Dendritic cell treated with granulocyte-macrophage colony-stimulating factor and Interleukin-4, amounts not matched to agents 40 ng/mL and 50 ng/mL, for 4 days (primary cell): ENCODE measurements at regions not wholly inside any gene's neighbourhood (a gene's known extent, or its start where the extent isn't known, plus 50 kb on each side); places are given as distances from the start of the nearest gene placed in this dataset.
"Not testable (repeated sequence)": the region's sequence is repeated elsewhere in the genome, so short reads cannot be mapped to it uniquely, and the experiment has no call there.

ENCODE experiments used
- H3K27ac Mint-ChIP-seq: one replicate; pipeline ENCODE4 v1.8.0; 2022; ENCODE audit warnings: mild to moderate bottlenecking, mixed read lengths
- H3K27me3 Mint-ChIP-seq: one replicate; pipeline ENCODE4 v1.8.0; 2022; ENCODE audit warnings: mild to moderate bottlenecking, mixed read lengths
- H3K36me3 Mint-ChIP-seq: one replicate; pipeline ENCODE4 v1.8.0; 2022; ENCODE audit warnings: low read depth, mixed read lengths
- H3K4me1 Mint-ChIP-seq: one replicate; pipeline ENCODE4 v1.8.0; 2022; ENCODE audit warnings: low read depth, mixed read lengths
- H3K4me3 Mint-ChIP-seq: one replicate; pipeline ENCODE4 v1.8.0; 2022; ENCODE audit warnings: mild to moderate bottlenecking, moderate library complexity, mixed read lengths
- H3K9me3 Mint-ChIP-seq: one replicate; pipeline ENCODE4 v1.8.0; 2022; ENCODE audit warnings: mixed read lengths
- intact Hi-C: fragments of 100-400 bp; cut with micrococcal nuclease; formaldehyde crosslinking; loops from one replicate; pipeline ENCODE4 v1.15.0; 2022

DNA sequence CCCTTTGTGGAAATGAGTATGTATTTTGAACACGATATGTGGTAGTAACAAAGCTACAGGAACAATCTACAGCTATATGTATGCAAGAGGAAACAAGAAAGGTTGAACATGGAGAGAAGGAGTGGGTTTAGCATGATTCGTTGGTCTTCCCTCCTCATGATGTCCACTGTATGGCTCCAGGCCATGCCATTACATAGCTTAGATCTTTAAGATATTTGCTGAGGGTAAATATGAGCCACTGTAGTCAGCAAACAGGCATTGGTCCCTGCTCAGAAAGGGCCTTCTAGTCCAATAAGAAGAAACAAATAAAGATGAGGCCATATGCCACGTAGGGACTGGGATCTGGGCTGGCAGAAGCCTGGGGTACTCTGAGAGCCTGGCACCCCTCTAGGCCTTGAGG lies 543.2 kb upstream of the SGCD start:
- intact Hi-C loops = no loop called here
- Mint-ChIP-seq H3K9me3 (peaks cover 18% of the 10 kb centered on the region), H3K36me3 (no peaks in the 10 kb centered on the region), H3K27ac (no peak overlapping the region), H3K4me3 (no peak overlapping the region), H3K27me3 (no peaks in the 10 kb centered on the region), H3K4me1 (no peaks in the 10 kb centered on the region)

DNA sequence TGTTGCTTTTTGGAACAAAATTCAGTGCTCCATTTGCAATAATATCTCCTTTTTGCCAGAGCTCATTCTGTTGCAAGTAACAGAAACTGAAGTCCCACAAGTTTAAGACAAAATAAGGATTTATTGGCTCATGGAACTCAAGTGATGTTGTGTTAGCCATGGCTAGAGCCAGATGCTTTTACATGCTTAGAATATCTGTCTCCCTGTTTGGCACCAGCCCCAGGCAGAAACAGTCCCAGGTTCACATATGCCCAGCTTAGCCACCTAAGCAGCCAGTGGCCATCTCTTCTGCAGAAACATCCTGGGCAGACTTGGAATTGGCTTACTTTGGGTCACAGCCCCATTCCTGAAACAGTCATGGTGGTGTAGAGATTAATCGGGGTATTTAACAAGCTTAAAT lies 540.9 kb upstream of the SGCD start:
- H3K36me3 Mint-ChIP-seq = no peaks in the 10 kb centered on the region
- peaks cover 16% of the 10 kb centered on the region for H3K9me3 Mint-ChIP-seq
- no peak overlapping the region for H3K4me3 Mint-ChIP-seq
- intact Hi-C loops = no loop called here
- no peaks in the 10 kb centered on the region for H3K27me3 Mint-ChIP-seq
- no peak overlapping the region for H3K27ac Mint-ChIP-seq
- H3K4me1 Mint-ChIP-seq = no peaks in the 10 kb centered on the region

DNA sequence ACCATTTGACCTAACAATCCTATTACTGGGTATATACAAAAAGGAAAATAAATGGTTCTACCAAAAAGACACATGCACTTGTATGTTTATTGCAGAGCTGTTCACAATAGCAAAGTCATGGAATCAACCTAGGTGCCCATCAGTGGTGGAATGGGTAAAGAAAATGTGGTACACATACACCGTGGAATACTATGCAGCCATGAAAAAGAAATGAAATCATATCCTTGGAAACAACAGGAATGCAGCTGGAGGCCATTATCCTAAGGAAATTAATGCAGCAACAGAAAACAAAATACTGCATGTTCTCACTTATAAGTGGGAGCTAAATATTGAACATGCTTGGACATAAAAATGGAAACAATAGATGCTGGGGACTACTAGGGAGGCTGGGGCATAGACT lies 534.1 kb upstream of the SGCD start:
- Mint-ChIP-seq H3K36me3 (no peaks in the 10 kb centered on the region), H3K27me3 (no peaks in the 10 kb centered on the region), H3K9me3 (peaks cover 41% of the 10 kb centered on the region), H3K4me1 (no peaks in the 10 kb centered on the region), H3K27ac (no peak overlapping the region), H3K4me3 (no peak overlapping the region)
- intact Hi-C loops = no loop called here

DNA sequence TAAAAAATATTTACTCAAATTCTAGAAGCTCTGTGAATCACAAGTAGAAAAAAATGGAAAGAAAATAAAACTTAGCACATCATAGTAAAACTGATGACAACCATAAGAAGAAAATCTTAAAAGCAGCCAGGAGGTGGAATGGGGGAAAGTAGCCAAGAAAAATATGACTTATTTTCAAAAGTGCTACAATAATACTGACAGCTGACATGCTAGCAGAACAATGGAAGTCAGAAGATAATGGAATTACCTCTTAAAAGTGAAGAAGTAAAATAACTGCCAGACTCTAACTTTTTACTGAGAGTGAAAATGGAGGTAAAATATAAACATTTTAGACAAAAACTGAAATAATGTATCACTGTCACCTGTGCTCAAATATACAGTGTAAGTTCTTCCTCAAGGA lies 532.2 kb upstream of the SGCD start:
- Mint-ChIP-seq H3K36me3 (no peaks in the 10 kb centered on the region), H3K27me3 (no peaks in the 10 kb centered on the region), H3K27ac (no peak overlapping the region), H3K4me1 (no peaks in the 10 kb centered on the region), H3K4me3 (no peak overlapping the region), H3K9me3 (peaks cover 44% of the 10 kb centered on the region)
- intact Hi-C loops = no loop called here

DNA sequence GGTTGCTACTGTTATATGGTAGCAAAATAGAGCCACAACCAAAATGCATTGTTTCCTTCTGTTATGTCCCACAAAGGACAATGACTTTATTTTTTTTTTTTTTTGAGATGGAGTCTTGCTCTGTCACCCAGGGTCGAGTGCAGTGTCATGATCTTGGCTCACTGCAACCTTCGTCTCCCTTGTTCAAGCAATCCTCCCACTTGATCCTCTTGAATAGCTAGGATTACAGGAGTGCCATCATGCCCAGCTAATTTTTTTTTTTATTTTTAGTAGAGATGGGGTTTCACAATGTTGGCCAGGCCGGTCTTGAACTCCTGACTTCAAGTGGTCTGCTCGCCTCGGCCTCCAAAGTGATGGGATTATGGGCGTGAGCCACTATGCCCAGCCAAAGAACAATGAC lies 527.7 kb upstream of the SGCD start:
- Mint-ChIP-seq H3K4me3 (no peak overlapping the region), H3K27me3 (no peaks in the 10 kb centered on the region), H3K27ac (no peak overlapping the region), H3K4me1 (no peaks in the 10 kb centered on the region), H3K36me3 (no peaks in the 10 kb centered on the region), H3K9me3 (peaks cover 33% of the 10 kb centered on the region)
- intact Hi-C loops = no loop called here

DNA sequence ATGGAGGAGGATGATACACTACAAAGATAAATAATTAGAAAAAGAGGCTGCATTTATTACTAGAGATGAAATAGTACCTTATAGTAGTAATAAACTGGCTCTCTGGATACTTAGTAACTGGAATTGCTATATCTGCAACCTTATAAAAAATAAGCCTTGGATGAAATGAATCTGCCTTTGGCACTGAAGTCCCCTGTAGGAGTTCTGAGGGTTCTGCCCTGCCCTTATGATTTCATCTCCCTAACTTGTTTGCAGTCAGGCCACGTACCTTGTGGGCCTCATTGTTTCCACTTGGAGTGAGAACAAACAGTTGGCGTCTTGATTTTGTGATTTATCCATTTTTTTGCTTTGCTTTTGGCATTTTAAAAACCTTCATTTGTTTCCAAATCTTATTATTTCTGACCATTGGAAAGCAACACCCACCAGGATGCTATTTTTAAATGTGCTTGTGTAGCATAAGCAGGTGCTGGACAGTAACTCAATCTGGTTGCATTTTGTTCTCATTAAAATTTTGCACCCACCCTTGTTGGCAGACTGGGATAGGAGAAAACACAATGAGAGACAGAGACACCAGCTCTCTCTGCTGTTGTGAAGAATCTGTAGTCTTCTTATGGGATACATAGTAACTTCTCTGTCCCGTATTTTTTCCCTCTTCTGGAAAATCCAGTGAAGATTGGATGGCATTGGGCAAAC lies 518.9 kb upstream of the SGCD start:
- intact Hi-C loops = no loop called here
- H3K36me3 Mint-ChIP-seq = no peaks in the 10 kb centered on the region
- peaks cover 5% of the 10 kb centered on the region for H3K9me3 Mint-ChIP-seq
- no peaks in the 10 kb centered on the region for H3K27me3 Mint-ChIP-seq
- no peaks in the 10 kb centered on the region for H3K4me1 Mint-ChIP-seq
- H3K27ac Mint-ChIP-seq = no peak overlapping the region
- H3K4me3 Mint-ChIP-seq = no peak overlapping the region

DNA sequence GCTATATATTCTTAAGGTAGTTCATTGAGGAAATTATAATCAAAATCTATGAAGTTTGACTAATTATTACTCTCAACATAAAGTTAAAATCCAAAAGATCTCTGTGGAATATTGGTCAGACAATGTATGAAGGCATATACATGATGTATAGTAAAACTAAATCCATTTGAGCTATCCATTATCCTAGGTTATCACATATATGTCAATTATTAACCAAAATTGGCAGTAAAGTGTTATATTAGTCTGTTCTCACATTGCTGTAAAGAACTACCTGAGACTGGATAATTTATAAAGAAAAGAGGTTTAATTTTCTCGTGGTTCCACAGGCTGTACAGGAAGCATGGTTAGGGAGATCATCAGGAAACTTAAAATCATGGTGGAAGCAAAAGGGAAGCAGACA lies 511.7 kb upstream of the SGCD start:
- H3K4me3 Mint-ChIP-seq = no peak overlapping the region
- H3K27ac Mint-ChIP-seq = no peak overlapping the region
- no peaks in the 10 kb centered on the region for H3K27me3 Mint-ChIP-seq
- intact Hi-C loops = no loop called here
- no peaks in the 10 kb centered on the region for H3K4me1 Mint-ChIP-seq
- H3K36me3 Mint-ChIP-seq = no peaks in the 10 kb centered on the region
- no peaks in the 10 kb centered on the region for H3K9me3 Mint-ChIP-seq

DNA sequence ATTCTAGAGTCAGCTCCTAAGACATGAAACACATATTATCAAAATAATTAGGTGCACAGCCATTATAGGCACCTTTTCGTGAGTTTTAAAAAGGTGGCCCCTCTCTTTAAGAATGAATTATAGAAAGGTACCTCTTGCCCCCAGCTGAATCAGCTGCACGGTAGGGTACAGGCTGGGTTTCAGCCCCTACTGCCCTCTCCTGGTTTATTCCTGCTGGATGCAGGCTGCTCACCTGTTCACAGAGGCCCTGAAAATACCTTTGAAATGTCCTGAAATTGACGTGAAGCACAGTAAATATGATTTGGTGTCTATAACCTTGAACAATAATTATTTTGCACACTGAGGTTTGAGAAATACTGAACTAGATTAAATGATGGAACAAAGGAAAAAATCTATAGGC lies 504.8 kb upstream of the SGCD start:
- Mint-ChIP-seq H3K36me3 (no peaks in the 10 kb centered on the region), H3K27me3 (no peaks in the 10 kb centered on the region), H3K4me1 (no peaks in the 10 kb centered on the region), H3K4me3 (no peak overlapping the region), H3K9me3 (no peaks in the 10 kb centered on the region), H3K27ac (no peak overlapping the region)
- intact Hi-C loops = no loop called here

DNA sequence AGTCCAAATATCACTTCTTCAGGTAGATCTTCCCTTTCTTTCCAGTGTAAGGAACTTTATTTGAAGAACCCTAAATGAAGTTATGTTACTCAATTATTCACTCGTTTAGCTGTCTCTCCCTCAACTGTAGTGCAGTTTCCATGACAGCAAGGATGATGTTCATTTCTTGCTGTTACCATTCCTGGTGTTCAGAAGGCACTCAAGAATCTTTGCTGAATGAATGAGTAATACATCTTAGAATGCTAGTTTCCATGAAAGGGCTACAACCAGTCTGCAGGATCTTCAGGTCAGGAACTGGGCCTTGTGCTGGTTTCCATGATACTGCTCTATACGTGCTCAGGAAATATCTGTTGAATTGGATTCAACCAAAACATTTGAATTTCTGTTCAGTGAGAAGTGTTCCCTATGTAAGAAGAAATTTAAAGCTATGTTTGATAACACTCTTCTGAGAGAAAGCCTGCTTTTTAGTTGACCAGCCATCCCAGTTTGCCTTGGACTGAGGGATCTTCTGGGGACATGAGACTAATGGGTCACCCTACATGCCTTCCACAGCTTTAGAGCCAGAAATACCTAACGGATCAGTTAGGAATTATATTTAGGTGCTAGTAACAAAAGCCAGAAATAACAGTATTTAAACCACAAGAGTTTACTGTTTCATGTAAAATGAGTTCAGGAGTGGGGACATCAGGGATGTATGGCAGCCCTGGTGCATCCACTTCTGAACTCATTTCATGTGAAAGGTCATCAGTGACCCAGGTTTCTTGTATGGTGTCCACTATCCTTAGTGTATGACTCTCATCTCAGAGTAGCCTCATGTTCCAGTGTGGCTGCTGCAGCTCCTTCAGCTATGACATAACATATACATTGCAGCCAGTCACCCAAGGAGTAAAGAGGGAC lies 500.1 kb upstream of the SGCD start:
- Mint-ChIP-seq H3K27ac (no peak overlapping the region), H3K9me3 (no peaks in the 10 kb centered on the region), H3K4me1 (no peaks in the 10 kb centered on the region), H3K36me3 (no peaks in the 10 kb centered on the region), H3K27me3 (no peaks in the 10 kb centered on the region), H3K4me3 (no peak overlapping the region)
- intact Hi-C loops = no loop called here

DNA sequence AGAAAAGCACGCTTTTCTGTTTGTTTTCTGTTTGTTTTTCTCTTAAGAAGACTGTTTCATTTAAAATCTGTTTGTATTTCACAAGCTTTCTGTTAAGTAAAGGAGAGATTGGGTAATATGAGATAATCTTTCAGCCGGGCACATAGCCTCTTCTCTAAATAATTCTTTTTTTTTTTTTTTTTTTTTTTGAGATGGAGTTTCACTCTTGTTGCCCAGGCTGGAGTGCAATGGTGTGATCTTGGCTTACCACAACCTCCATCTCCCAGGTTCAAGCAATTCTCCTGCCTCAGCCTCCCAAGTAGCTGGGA lies 499.5 kb upstream of the SGCD start:
- H3K4me1 Mint-ChIP-seq, H3K9me3 Mint-ChIP-seq, H3K4me3 Mint-ChIP-seq, H3K36me3 Mint-ChIP-seq, intact Hi-C loops, H3K27ac Mint-ChIP-seq, H3K27me3 Mint-ChIP-seq: not testable (repeated sequence)

DNA sequence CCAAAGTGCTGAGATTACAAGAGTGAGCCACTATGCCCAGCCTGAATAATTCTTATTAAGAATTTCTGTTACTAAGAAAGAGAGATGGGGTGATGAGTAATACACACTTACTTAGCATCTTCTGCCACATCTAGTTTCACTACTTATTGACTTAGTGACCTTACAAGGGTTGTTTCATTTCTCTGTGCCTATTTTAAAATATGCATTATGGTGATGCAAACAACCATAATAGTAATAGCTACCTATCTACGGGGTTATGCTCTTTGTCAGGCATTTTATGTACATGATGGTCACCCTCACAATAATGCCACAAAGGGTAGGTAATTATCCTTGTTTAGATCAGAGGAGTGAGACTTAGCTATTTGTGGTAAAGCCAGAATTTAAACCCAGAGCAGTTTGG lies 499.0 kb upstream of the SGCD start:
- H3K36me3 Mint-ChIP-seq = no peaks in the 10 kb centered on the region
- H3K4me3 Mint-ChIP-seq = no peak overlapping the region
- H3K9me3 Mint-ChIP-seq = no peaks in the 10 kb centered on the region
- H3K27ac Mint-ChIP-seq = no peak overlapping the region
- H3K4me1 Mint-ChIP-seq = no peaks in the 10 kb centered on the region
- intact Hi-C loops = no loop called here
- H3K27me3 Mint-ChIP-seq = no peaks in the 10 kb centered on the region

DNA sequence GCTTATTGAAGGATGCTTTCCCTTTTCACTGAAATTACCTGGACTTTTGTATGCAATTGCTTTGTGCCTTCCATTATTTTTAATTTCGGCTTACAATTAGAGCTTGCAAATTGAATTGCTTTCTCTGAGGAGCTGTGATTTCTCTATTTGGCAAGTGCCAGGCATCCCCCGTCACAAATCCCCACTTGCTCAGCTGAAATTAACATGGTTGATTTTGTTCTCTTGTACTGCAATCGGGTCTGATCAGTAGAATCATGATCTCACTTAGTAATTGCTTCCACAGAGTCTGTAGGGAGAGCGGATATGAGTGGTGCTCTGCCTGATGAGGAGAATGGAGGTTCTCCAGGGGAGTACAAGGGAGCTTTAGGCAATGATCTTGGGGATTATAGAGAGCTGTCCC lies 495.5 kb upstream of the SGCD start:
- no peaks in the 10 kb centered on the region for H3K4me1 Mint-ChIP-seq
- H3K27ac Mint-ChIP-seq = no peak overlapping the region
- no peaks in the 10 kb centered on the region for H3K36me3 Mint-ChIP-seq
- no peaks in the 10 kb centered on the region for H3K27me3 Mint-ChIP-seq
- no peak overlapping the region for H3K4me3 Mint-ChIP-seq
- H3K9me3 Mint-ChIP-seq = no peaks in the 10 kb centered on the region
- intact Hi-C loops = no loop called here

DNA sequence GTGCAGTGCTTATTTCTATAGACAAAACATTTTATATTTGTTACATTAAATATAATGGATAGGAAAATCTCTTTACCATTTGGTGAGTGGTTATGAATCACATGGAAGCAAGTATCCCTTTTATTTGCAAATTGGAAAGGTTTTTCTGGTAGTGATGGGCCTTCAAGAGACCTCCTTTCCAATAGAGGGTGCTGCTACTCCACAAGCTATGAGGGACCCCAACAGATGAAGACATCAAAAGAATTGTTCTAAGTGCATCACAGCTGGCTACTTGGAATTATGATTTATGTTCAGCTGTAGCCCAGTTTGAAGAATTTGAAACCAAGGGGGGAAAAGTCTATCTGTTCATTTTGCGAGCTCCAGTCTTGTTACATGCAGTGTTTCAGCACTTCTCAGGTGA lies 493.7 kb upstream of the SGCD start:
- no peaks in the 10 kb centered on the region for H3K4me1 Mint-ChIP-seq
- intact Hi-C loops = no loop called here
- no peaks in the 10 kb centered on the region for H3K27me3 Mint-ChIP-seq
- no peak overlapping the region for H3K4me3 Mint-ChIP-seq
- no peaks in the 10 kb centered on the region for H3K9me3 Mint-ChIP-seq
- H3K36me3 Mint-ChIP-seq = no peaks in the 10 kb centered on the region
- H3K27ac Mint-ChIP-seq = no peak overlapping the region

DNA sequence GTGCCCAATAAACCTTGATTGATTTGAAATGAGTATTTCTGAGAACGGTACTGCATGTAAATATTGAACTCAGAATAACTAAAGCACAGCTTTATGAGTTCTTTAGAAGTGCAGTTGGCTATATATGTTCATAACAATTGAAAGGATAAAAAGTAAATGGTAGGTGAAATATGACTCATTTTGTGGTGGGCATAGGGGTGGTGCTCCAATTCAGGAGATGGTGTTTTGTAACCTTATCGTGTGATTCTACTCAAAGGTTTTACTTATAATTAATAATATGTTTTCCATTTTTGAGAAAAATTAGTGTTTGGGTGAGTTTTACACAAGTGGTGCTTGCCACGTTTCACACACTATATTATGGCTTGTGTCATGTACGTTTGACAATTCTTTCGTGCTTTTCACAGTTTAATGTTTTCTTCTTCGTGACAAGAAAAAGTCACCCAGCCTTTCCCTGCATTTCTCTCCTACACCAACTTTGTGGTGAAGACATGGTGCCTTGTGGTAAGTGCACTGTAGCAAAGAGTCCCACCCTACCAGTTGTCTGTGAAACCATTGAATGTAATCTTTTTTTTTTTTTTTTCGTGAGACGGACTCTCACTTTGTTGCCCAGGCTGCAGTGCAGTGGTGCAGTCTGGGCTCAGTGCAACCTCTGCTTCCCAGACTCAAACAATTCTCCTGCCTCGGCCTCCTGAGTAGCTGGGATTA lies 492.5 kb upstream of the SGCD start:
- no peaks in the 10 kb centered on the region for H3K27me3 Mint-ChIP-seq
- H3K27ac Mint-ChIP-seq = no peak overlapping the region
- no peaks in the 10 kb centered on the region for H3K9me3 Mint-ChIP-seq
- no peak overlapping the region for H3K4me3 Mint-ChIP-seq
- intact Hi-C loops = no loop called here
- H3K36me3 Mint-ChIP-seq = no peaks in the 10 kb centered on the region
- H3K4me1 Mint-ChIP-seq = no peaks in the 10 kb centered on the region
